ENCODE measurements at regions not wholly inside any gene's neighbourhood (a gene's known extent, or its start where the extent isn't known, plus 50 kb on each side); places are given as distances from the start of the nearest gene placed in this dataset.

- no peak for DNase-seq (ENCODE audit: low read depth)
- no peak for TF ChIP-seq CTCF (conservative IDR thresholded peaks at IDR 0.05; ENCODE audit: low read depth, low read length)
- no peak overlapping the region for H3K4me3 ChIP-seq (ENCODE audit: low read depth, low read length)
These were observed 196.7 kb upstream of the ADAMTS9 start for GRCh38 chr3:64884536-64884935.

GRCh38 chr3:64880916-64881315 is 193.1 kb upstream of the ADAMTS9 start:
- no peak for TF ChIP-seq CTCF (conservative IDR thresholded peaks at IDR 0.05; ENCODE audit: low read depth, low read length)
- no peak overlapping the region for H3K4me3 ChIP-seq (ENCODE audit: low read depth, low read length)
- no peak for DNase-seq (ENCODE audit: low read depth)

- no peak overlapping the region for H3K4me3 ChIP-seq (ENCODE audit: low read depth, low read length)
- no peak for DNase-seq (ENCODE audit: low read depth)
- no peak for TF ChIP-seq CTCF (conservative IDR thresholded peaks at IDR 0.05; ENCODE audit: low read depth, low read length)
These were observed 190.6 kb upstream of the ADAMTS9 start for GRCh38 chr3:64878362-64878761.

GRCh38 chr3:64873400-64873799 is 185.6 kb upstream of the ADAMTS9 start:
- H3K4me3 ChIP-seq (ENCODE audit: low read depth, low read length) = no peak overlapping the region
- DNase-seq (ENCODE audit: low read depth) = no peak
- TF ChIP-seq CTCF (conservative IDR thresholded peaks at IDR 0.05; ENCODE audit: low read depth, low read length) = no peak

GRCh38 chr3:64872345-64872744 is 184.5 kb upstream of the ADAMTS9 start:
- DNase-seq (ENCODE audit: low read depth) = no peak
- no peak overlapping the region for H3K4me3 ChIP-seq (ENCODE audit: low read depth, low read length)
- TF ChIP-seq CTCF (conservative IDR thresholded peaks at IDR 0.05; ENCODE audit: low read depth, low read length) = no peak

- TF ChIP-seq CTCF (conservative IDR thresholded peaks at IDR 0.05; ENCODE audit: low read depth, low read length) = no peak
- no peak overlapping the region for H3K4me3 ChIP-seq (ENCODE audit: low read depth, low read length)
- DNase-seq (ENCODE audit: low read depth) = no peak
These were observed 184.0 kb upstream of the ADAMTS9 start for GRCh38 chr3:64871834-64872249.

GRCh38 chr3:64870876-64871646 is 183.3 kb upstream of the ADAMTS9 start:
- TF ChIP-seq CTCF (conservative IDR thresholded peaks at IDR 0.05; ENCODE audit: low read depth, low read length) = no peak
- no peak overlapping the region for H3K4me3 ChIP-seq (ENCODE audit: low read depth, low read length)
- DNase-seq (ENCODE audit: low read depth) = no peak
